ENCODE measurements at regions not wholly inside any gene's neighbourhood (a gene's known extent, or its start where the extent isn't known, plus 50 kb on each side); places are given as distances from the start of the nearest gene placed in this dataset.

DNA sequence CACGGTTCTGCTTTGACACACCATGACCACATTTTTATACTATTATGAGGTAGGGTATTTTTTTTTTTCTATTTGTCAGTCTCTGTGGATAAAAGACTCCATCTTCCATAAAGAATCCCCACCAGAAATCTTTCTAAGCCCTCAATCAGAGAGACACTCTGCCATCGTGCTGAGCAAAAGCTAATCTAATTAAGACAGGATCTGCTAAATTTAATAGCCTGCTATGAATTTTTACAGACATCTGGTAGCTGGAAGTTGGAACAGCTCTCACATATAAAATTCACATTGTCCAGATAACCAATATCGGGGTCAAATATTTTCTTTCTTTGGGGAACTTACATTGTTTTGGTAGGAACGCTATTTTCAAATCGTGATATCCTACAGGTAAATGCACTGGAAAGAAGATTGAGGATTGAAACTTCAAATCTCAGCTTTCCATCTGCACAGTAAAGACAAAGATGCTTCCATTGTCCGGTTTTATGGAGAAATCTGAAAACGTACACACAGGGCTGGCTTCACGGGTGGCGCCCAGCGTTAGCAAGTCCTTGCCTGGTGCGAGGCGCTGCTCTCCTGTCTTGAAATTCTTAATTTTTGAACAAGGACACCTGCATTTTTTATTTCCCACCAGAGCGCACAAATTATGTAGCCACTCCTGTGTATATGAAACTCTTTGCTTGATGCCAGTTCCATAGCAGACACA is 573.8 kb upstream of the NOX3 start:
- ATAC-seq, result peak; percentile 58
- TF ChIP-seq ZFP3 (CRISPR knock-in tag; IDR thresholded peaks at IDR 0.05), result no peak
- TF ChIP-seq ARNTL (CRISPR knock-in tag; IDR thresholded peaks at IDR 0.05; ENCODE audit: borderline replicate concordance, low read depth), result no peak
- TF ChIP-seq, protein P1, sequence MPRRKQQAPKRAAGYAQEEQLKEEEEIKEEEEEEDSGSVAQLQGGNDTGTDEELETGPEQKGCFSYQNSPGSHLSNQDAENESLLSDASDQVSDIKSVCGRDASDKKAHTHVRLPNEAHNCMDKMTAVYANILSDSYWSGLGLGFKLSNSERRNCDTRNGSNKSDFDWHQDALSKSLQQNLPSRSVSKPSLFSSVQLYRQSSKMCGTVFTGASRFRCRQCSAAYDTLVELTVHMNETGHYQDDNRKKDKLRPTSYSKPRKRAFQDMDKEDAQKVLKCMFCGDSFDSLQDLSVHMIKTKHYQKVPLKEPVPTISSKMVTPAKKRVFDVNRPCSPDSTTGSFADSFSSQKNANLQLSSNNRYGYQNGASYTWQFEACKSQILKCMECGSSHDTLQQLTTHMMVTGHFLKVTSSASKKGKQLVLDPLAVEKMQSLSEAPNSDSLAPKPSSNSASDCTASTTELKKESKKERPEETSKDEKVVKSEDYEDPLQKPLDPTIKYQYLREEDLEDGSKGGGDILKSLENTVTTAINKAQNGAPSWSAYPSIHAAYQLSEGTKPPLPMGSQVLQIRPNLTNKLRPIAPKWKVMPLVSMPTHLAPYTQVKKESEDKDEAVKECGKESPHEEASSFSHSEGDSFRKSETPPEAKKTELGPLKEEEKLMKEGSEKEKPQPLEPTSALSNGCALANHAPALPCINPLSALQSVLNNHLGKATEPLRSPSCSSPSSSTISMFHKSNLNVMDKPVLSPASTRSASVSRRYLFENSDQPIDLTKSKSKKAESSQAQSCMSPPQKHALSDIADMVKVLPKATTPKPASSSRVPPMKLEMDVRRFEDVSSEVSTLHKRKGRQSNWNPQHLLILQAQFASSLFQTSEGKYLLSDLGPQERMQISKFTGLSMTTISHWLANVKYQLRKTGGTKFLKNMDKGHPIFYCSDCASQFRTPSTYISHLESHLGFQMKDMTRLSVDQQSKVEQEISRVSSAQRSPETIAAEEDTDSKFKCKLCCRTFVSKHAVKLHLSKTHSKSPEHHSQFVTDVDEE (CRISPR knock-in tag; IDR thresholded peaks at IDR 0.05), result peak; percentile 80
- TF ChIP-seq BACH2 (CRISPR knock-in tag; IDR thresholded peaks at IDR 0.05; ENCODE audit: borderline replicate concordance), result no peak
- TF ChIP-seq, protein P2, sequence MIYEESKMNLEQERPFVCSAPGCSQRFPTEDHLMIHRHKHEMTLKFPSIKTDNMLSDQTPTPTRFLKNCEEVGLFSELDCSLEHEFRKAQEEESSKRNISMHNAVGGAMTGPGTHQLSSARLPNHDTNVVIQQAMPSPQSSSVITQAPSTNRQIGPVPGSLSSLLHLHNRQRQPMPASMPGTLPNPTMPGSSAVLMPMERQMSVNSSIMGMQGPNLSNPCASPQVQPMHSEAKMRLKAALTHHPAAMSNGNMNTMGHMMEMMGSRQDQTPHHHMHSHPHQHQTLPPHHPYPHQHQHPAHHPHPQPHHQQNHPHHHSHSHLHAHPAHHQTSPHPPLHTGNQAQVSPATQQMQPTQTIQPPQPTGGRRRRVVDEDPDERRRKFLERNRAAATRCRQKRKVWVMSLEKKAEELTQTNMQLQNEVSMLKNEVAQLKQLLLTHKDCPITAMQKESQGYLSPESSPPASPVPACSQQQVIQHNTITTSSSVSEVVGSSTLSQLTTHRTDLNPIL (CRISPR knock-in tag; IDR thresholded peaks at IDR 0.05; ENCODE audit: low read depth), result no peak
- TF ChIP-seq TCF4 (CRISPR knock-in tag; IDR thresholded peaks at IDR 0.05; ENCODE audit: borderline replicate concordance), result peak; percentile 95
- TF ChIP-seq, protein P3, sequence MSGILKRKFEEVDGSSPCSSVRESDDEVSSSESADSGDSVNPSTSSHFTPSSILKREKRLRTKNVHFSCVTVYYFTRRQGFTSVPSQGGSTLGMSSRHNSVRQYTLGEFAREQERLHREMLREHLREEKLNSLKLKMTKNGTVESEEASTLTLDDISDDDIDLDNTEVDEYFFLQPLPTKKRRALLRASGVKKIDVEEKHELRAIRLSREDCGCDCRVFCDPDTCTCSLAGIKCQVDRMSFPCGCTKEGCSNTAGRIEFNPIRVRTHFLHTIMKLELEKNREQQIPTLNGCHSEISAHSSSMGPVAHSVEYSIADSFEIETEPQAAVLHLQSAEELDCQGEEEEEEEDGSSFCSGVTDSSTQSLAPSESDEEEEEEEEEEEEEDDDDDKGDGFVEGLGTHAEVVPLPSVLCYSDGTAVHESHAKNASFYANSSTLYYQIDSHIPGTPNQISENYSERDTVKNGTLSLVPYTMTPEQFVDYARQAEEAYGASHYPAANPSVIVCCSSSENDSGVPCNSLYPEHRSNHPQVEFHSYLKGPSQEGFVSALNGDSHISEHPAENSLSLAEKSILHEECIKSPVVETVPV (CRISPR knock-in tag; IDR thresholded peaks at IDR 0.05), result 0 out of 2 replicates have a peak, but pooled peaks have one; percentile 14

DNA sequence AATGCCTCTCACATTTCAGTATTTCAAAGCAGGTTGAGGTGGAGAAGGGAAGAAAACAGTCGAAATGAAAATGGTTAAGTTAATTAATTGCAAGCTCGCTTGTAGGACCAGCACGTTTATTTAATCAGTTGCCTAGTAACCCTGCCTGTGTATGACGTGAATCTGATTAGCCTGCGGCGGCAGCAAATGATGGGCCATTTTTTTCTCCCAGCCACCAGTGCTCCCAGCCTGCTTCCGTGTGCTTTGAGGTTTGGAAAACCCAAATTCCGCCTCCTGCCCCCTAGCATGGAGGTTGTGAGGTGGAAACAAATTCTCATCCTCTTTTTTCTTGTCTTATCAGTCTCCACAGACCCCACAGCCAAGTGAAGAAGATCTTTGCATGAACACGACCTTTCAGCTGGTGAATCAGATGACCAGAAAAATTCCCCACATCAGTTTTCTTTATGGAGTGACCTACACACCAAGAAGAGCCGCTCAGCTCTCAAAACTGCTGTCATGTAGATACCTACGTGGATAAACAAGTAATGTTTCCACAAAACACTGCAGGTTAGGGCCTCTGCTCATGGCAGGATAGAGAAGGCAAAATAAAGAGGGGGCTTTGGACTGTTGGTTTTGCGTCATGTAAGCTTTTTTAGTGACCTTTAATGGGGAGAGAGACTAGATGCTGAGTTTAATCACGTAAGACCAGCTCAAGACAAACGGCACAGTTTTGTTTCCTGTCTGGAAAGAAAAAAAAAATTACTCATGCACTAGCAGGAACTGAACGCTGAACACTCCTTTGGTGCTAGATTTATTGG is 572.9 kb upstream of the NOX3 start:
- peak; percentile 85 for ATAC-seq
- no peak for TF ChIP-seq OSR1 (CRISPR knock-in tag; IDR thresholded peaks at IDR 0.05)
- TF ChIP-seq, protein P1 (CRISPR knock-in tag; IDR thresholded peaks at IDR 0.05), result peak; percentile 66; the same call in 1 of the 2 replicates
- TF ChIP-seq ZC3H10 (CRISPR knock-in tag; IDR thresholded peaks at IDR 0.05), result no peak
- TF ChIP-seq TCF4 (CRISPR knock-in tag; IDR thresholded peaks at IDR 0.05; ENCODE audit: borderline replicate concordance), result peak; percentile 71; the same call in 1 of the 2 replicates

DNA sequence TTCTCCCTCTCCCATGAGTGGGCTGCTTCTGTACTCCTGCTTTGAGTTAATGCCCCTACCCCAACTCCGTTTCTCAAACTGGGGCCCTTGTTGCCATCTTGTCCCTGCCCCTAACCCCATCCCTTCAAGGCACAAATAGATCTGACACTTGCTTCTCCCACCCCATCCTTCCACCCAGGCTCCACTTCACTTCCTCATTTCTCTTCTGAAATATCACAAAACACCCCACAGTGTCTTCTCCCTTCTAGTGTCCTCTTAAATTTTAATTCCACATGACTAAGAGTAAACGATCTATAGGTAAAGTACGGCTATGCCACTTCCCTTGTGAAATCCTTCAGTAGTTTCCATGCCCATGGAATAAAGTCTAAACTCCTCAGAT is 571.6 kb upstream of the NOX3 start:
- TF ChIP-seq TOX (CRISPR knock-in tag; IDR thresholded peaks at IDR 0.05; ENCODE audit: borderline replicate concordance), result no peak
- TF ChIP-seq TCF4 (CRISPR knock-in tag; IDR thresholded peaks at IDR 0.05; ENCODE audit: borderline replicate concordance), result no peak
- TF ChIP-seq, protein P1 (CRISPR knock-in tag; IDR thresholded peaks at IDR 0.05), result no peak
- TF ChIP-seq, protein P4, sequence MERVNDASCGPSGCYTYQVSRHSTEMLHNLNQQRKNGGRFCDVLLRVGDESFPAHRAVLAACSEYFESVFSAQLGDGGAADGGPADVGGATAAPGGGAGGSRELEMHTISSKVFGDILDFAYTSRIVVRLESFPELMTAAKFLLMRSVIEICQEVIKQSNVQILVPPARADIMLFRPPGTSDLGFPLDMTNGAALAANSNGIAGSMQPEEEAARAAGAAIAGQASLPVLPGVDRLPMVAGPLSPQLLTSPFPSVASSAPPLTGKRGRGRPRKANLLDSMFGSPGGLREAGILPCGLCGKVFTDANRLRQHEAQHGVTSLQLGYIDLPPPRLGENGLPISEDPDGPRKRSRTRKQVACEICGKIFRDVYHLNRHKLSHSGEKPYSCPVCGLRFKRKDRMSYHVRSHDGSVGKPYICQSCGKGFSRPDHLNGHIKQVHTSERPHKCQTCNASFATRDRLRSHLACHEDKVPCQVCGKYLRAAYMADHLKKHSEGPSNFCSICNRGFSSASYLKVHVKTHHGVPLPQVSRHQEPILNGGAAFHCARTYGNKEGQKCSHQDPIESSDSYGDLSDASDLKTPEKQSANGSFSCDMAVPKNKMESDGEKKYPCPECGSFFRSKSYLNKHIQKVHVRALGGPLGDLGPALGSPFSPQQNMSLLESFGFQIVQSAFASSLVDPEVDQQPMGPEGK (CRISPR knock-in tag; IDR thresholded peaks at IDR 0.05; ENCODE audit: borderline replicate concordance), result no peak
- no peak for TF ChIP-seq ZFP3 (CRISPR knock-in tag; IDR thresholded peaks at IDR 0.05)
- TF ChIP-seq ARNTL (CRISPR knock-in tag; IDR thresholded peaks at IDR 0.05; ENCODE audit: borderline replicate concordance, low read depth), result no peak
- TF ChIP-seq ZNF565 (CRISPR knock-in tag; conservative IDR thresholded peaks at IDR 0.05; ENCODE audit: low read depth), result no peak
- TF ChIP-seq CSDC2 (CRISPR knock-in tag; IDR thresholded peaks at IDR 0.05), result no peak
- no peak for TF ChIP-seq ZNF70 (CRISPR knock-in tag; IDR thresholded peaks at IDR 0.05)
- TF ChIP-seq GLIS3 (CRISPR knock-in tag; IDR thresholded peaks at IDR 0.05), result no peak
- TF ChIP-seq PPARA (CRISPR knock-in tag; IDR thresholded peaks at IDR 0.05; ENCODE audit: borderline replicate concordance), result no peak
- TF ChIP-seq ZNF8 (CRISPR knock-in tag; IDR thresholded peaks at IDR 0.05), result no peak
- TF ChIP-seq SNAI2 (CRISPR knock-in tag; IDR thresholded peaks at IDR 0.05), result no peak
- no peak for TF ChIP-seq ZC3H10 (CRISPR knock-in tag; IDR thresholded peaks at IDR 0.05)
- ATAC-seq, result no peak
